ENCODE measurements at regions not wholly inside any gene's neighbourhood (a gene's known extent, or its start where the extent isn't known, plus 50 kb on each side); places are given as distances from the start of the nearest gene placed in this dataset.

- DNase-seq (ENCODE audit: low spot score), result no peak
These were observed 372.6 kb downstream of the RPRM start for GRCh38 chr2:153105829-153106578.

DNA sequence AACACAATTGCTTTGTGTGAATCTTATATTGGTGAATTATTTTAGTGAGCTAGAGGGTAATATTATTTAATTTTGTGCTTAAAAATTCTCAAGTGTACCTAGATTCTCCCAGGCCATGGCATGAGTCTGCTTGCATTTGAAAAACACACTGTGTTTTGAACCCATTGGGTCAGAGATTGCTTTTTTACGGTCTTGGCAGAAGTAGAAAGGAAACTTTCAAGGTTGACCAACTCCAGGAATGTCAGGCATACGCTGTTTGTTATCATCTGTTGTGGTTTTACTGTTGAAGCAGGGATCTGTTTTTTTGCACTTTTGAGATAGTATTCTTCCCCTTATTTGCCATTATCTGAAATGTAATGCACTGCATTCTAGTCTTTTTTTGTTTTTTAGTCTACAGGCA, 377.4 kb downstream of the RPRM start:
- no peak for DNase-seq (ENCODE audit: low spot score)

DNA sequence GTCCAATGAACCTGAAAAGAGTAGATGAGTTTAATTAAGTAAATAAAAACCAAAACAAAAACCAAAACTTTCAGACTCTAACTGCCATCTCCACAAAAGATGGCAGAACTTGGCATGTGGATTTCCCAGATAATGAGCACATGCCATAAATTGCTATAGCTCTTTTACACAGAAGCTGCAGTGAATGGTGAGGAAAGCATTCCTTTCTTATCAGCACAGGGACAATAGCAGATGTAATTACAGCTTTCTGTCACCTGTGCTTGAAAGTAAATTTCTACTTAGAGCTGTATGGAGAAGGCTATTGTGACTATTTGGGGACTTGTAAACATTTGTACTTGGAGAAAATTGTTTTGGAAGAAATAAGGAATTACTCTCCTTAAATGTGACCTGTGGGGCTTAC, 378.4 kb downstream of the RPRM start:
- DNase-seq (ENCODE audit: low spot score), result no peak

DNA sequence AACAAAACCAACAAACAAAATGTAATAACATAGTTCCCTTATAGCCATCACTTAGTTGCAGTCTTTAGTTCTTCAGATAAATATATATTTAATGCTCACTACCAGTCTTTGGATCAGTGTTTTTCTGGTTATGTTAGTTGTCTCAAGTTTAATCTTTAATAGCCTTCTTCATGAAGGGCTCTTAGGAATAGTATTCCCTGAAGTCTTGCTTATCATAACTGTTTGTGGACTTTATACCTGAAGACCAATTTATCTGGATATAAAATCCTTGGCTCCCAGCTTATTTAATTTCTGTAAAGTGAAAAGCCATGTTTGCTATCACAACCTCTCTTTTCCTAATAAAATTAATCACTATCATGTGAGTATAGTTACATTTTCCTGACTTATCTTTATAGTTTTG, 379.7 kb downstream of the ARL6IP6 start:
- no peak for DNase-seq (ENCODE audit: low spot score)

DNA sequence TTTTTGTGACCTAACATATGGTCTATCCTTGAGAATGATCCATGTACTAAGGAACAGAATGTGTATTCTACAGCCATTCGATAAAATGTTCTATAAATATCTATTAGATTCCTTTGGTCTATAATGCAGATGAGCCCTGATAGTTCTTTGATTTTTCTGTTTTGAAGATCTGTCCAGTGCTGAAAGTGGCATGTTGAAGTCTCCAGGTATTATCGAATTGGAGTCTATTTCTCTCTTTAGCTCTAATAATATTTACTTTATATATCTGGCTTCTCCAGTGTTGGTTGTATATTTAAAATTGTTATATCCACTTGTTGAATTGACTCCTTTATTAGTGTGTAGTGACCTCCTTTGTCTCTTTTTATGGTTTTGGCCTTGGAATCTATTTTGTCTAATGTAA, 377.9 kb downstream of the ARL6IP6 start:
- no peak for DNase-seq (ENCODE audit: low spot score)

GRCh38 chr2:153091344-153091743, 372.9 kb downstream of the ARL6IP6 start:
- no peak for DNase-seq (ENCODE audit: low spot score)

DNA sequence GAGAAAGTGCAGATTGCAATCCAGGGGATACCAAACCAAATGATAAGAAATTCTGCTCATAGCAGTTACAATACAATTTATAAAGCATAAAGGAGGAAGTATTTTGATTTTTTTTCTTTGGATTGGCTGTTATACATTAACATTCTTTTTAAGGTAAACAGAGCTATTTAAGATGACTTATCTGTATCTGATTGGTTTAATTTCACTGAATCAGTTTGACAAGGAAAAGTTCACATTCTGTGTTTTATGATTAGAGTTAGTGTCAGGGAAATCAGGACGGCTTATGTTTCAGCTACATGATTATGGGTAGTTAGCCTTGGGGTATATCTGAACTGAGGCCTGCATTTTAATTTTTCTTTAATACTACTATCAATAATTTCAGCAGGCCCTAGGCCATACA, 360.9 kb downstream of the ARL6IP6 start:
- DNase-seq (ENCODE audit: low spot score), result no peak

- no peak for DNase-seq (ENCODE audit: low spot score)
These were observed 358.9 kb downstream of the ARL6IP6 start for GRCh38 chr2:153077311-153077710.

- DNase-seq (ENCODE audit: low spot score), result no peak
These were observed 355.8 kb downstream of the ARL6IP6 start for GRCh38 chr2:153074207-153074606.

- no peak for DNase-seq (ENCODE audit: low spot score)
These were observed 354.4 kb downstream of the ARL6IP6 start for GRCh38 chr2:153072813-153073212.

- no peak for DNase-seq (ENCODE audit: low spot score)
These were observed 353.7 kb downstream of the ARL6IP6 start for GRCh38 chr2:153072077-153072476.

GRCh38 chr2:153071090-153071489, 352.7 kb downstream of the ARL6IP6 start:
- DNase-seq (ENCODE audit: low spot score), result no peak

- no peak for DNase-seq (ENCODE audit: low spot score)
These were observed 350.5 kb downstream of the ARL6IP6 start for GRCh38 chr2:153068915-153069314.

DNA sequence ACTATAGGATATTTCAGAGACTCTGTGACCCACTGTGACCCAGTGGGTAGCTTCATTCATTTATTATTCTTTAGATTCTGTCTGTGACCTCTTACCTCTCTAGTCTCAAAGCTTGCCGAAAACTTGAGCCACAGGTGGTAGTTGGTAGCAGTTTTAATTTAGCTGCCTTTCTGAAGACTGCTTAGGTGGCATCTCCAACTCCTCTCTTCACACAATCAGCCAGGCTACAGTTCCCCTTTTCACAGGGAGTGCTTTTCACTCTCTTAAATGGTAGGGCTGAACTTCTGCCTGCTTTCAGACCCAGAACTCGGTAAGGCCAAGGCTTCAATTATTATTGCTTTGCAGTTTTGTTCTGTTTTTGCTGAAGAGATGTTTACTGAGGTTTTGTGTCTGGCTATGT, 349.6 kb downstream of the ARL6IP6 start:
- no peak for DNase-seq (ENCODE audit: low spot score)

DNA sequence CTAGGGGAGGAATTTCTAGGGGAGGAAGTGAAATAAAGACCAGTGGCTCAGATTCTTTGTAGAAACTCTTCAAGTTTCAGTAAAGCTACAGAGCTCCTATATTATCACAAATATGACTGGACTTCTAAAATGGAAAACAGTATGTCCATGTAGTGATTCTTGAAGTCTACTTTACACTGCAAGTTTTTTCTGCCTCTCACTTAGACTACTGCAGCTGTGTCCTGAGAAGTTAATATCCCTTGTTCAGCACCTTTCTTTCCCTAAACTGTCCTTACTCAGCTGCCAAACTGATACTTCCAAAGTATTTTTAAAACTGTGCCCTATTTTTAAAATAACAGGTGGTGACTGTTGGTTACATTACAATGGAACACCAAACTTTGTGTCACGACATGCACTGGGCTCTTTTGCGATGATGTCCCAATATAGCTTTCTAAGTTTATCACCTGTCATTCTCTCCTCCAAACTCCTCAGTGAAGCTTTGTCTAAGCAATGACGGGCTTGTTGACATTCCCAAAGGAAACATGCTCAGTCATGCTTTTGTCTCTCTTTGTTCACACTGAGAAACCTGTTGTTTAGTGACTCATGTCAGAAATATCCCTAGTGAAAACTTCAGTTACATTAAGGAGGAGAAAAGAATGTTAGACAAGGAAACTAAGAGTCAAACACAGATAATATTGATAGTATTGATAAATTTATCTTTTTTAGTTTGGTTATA, 341.1 kb downstream of the ARL6IP6 start:
- DNase-seq (ENCODE audit: low spot score), result no peak

GRCh38 chr2:153057743-153058142, 339.3 kb downstream of the ARL6IP6 start:
- DNase-seq (ENCODE audit: low spot score), result no peak

GRCh38 chr2:153055182-153055581, 336.8 kb downstream of the ARL6IP6 start:
- no peak for DNase-seq (ENCODE audit: low spot score)

GRCh38 chr2:153052807-153053559, 334.6 kb downstream of the ARL6IP6 start:
- DNase-seq (ENCODE audit: low spot score), result no peak

- no peak for DNase-seq (ENCODE audit: low spot score)
These were observed 328.8 kb downstream of the ARL6IP6 start for GRCh38 chr2:153047220-153047619.

DNA sequence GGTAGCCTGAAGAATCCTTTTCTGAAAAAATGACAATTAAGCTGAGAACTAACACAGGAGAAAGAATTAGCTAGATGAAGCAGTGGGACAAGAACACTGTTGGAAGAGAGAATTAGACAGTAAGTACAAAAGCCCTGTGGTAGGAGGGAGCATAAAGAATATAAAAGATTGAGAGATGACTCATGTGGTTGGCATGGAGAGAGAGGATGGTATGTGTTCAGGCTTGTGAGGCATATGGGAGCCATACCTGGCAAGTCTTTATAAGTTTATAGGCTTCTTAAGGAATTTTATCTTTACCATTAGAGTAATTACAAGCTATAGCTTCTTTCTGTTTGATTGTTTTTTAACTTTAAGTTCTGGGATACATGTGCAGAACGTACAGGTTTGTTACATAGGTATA, 325.0 kb downstream of the ARL6IP6 start:
- no peak for DNase-seq (ENCODE audit: low spot score)

- DNase-seq (ENCODE audit: low spot score), result no peak
These were observed 310.2 kb downstream of the ARL6IP6 start for GRCh38 chr2:153028626-153029025.

DNA sequence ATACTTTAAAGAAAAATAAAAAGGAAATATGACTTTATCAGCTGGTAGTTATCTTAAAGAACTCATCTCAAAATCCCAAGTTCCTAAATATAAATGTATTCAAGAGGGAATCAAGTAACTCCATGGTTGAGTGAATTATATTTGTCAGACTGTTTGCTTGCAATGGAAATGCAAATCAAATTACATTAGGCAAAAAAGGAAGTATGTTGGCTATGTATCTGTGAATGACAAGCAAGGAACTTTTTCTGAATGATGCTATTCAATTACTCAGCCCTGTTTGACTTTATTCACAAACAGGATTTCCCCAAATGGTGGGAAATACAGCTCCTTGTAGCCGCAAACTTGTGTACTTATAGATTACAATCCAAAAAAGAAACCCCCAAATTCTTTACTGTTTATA, 309.1 kb downstream of the ARL6IP6 start:
- DNase-seq (ENCODE audit: low spot score), result no peak
